Motor neuron (in vitro differentiated cells): ENCODE measurements at regions not wholly inside any gene's neighbourhood (a gene's known extent, or its start where the extent isn't known, plus 50 kb on each side); places are given as distances from the start of the nearest gene placed in this dataset.

ENCODE experiments used
- ATAC-seq, 8 experiments: fragments of 200-7000 bp; cut with Tn5 transposase; replicated peaks in 6 of 8; 2 replicates each; pipeline ENCODE4 v1.8.0; 2021; ENCODE audit warnings: mild to moderate bottlenecking in 8 of 8, moderate library complexity in 8 of 8
- H3K27ac ChIP-seq, 2 donors: fragments of 250-450 bp; sonication (Bioruptor Pico); 2 replicates each; pipeline ENCODE4 v1.9.0; 2021; ENCODE audit warnings: antibody characterized with exemption in 2 of 2, mild to moderate bottlenecking in 2 of 2, moderate library complexity in 1 of 2
- H3K4me1 ChIP-seq, 2 donors: fragments of 250-450 bp; sonication (Bioruptor Pico); replicated peaks in 1 of 2; 2 replicates each; pipeline ENCODE4 v1.6.1; 2021; ENCODE audit warnings: antibody characterized with exemption in 2 of 2, mild to moderate bottlenecking in 2 of 2, moderate library complexity in 1 of 2
- H3K4me3 ChIP-seq, 5 donors: fragments of 250-450 bp; sonication (Bioruptor Pico); 2 replicates each; pipeline ENCODE4 v1.9.0; 2021; ENCODE audit warnings: antibody characterized with exemption in 5 of 5, mild to moderate bottlenecking in 5 of 5, moderate library complexity in 4 of 5
- WGBS, 10 experiments: fragments of 450-650 bp; shearing (Covaris generic); methylation state at CpG; one replicate each; pipeline ENCODE4 v1.0.0; 2022; 5-methylcytosine and 5-hydroxymethylcytosine counted together
- in situ Hi-C, 9 experiments: fragments of 400-800 bp; cut with MboI; loops; one replicate each; pipeline ENCODE4 v1.15.0; 2021; ENCODE audit warnings: low sequenced_read_pairs in 9 of 9, low pct_unique_long_range_greater_than_20kb in 2 of 9; ENCODE audit not compliant: unreplicated experiment in 9 of 9

DNA sequence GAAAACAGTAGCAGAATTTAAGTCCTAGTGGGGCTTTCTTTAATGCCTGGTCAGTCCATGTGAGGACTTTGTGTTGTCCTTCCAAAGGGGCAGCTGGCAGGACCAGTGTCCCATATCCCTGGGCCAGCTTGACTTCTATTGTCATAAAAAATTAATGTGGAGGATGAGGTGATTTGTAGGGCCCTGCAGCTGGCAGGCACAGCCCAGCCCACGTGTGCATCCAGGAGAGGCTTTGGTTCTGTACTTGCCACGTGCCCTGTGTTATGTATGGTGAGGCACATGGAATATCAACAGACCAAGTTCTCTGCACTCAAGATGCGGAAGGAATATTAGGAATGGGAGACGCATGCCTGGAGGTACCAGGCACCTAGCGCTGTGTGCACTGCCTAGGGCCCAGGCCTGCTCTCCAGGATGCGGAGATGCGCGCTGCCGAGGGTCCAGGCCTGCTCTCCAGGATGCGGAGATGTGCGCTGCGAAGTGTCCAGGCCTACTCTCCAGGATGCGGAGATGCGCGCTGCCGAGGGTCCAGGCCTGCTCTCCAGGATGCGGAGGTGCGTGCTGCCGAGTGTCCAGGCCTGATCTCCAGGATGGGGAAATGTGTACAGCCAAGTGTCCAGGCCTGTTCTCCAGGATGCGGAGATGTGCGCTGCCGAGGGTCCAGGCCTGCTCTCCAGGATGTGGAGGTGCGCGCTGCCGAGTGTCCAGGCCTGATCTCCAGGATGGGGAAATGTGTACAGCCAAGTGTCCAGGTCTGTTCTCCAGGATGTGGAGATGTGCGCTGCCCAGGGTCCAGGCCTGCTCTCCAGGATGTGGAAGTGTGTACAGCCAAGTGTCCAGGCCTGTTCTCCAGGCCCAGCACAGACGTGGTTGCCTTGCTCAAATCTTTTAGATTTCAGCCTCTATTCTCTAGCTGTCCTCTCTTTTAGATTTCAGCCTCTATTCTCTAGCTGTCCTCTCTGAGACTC lies 183.3 kb upstream of the ROPN1 start:
- WGBS, 10 experiments, result 20 to 100% (median 80%) methylated on average over 1 to 10 of the region's 27 CpGs; no CpG with 5 or more reads in 1 of the 10 experiments
- peaks cover 12 to 16% of the 10 kb centered on the region in 2 donors for H3K4me1 ChIP-seq
- peak in 1 of 8 experiments; percentile 30 for ATAC-seq
- in situ Hi-C loops, result no loop called here
- no peak overlapping the region for H3K4me3 ChIP-seq
- H3K27ac ChIP-seq, result no peak overlapping the region

DNA sequence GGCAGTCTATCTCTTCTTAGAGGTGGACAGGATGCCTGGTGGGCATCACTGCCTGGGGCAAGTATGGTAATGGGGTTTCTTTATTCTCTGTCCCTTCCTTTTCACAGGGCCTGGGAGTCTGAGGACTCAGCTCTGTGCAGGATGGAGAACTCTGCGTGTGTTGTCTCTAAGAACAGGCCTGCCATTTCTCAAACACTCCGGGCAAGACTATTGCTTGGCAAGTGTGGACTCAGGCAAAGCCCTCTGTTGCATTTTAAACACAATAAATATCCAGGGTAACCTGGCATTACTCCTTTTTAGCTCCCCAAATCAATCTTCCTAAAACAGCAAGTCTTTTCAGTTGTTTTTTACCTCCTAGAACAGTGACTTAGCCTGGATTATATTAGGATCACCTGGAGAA lies 185.1 kb upstream of the ROPN1 start:
- in situ Hi-C loops, result no loop called here
- 80 to 100% (median 90%) methylated on average over 1 to 2 of the region's 2 CpGs; no CpG with 5 or more reads in 6 of the 10 experiments for WGBS, 10 experiments

DNA sequence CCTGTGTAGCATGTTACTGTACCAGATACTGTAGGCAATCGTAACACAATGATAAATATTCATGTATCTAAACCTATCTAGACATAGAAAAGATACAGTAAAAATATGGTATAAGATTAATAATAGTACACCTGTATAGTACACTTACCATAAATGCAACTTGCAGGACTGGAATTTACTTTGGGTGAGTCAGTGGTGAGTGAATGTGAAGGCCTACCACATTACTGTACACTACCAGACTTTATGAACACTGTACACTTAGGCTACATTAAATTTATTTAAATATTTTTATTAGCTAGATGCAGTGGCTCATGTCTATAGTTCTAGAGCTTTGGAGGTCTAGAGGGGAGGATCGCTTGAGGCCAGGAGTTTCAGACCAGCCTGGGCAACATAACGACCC lies 186.6 kb upstream of the ROPN1 start:
- Histone ChIP-seq H3K27ac (no peak overlapping the region), H3K4me3 (no peak overlapping the region), H3K4me1 (peaks cover 9 to 11% of the 10 kb centered on the region in 2 donors)
- in situ Hi-C loops, result no loop called here
- ATAC-seq, result no peak
- WGBS, 10 experiments, result 40 to 100% (median 100%) methylated on average over 1 to 3 of the region's 3 CpGs; no CpG with 5 or more reads in 1 of the 10 experiments

More for the DNA sequence above, 185.1 kb upstream of the ROPN1 start:
- ATAC-seq, result peak in 1 of 8 experiments; percentile 24
- Histone ChIP-seq H3K27ac (no peak overlapping the region), H3K4me1 (peaks cover 12 to 16% of the 10 kb centered on the region in 2 donors), H3K4me3 (no peak overlapping the region)

DNA sequence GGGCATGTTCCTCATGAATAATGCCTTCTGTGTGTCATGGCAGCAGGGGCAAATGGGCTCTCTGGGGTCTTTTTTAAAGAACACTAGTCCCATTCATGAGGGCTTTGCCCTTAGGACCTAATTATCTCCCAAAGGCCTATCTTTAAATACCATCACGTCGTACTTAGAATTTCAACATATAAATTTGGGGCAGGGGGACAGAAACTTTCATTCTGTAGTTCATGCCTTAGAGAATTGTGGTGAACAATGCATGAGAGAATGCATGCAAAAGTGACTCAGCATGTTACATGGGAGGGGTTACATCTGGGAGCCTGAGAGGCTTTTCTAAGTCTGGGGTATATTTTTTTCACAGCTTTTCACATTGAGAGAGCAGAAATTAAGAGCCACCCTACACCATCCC lies 208.5 kb upstream of the ROPN1 start:
- ATAC-seq, result peak in 7 of 8 experiments; percentile 33 to 85 (median 66)
- in situ Hi-C loops, result no loop called here
- Histone ChIP-seq H3K4me1 (peaks cover 22% of the 10 kb centered on the region in 2 donors), H3K27ac (no peak overlapping the region), H3K4me3 (no peak overlapping the region)
- 35 to 43% (median 40%) methylated on average over 1 to 2 of the region's 2 CpGs; no CpG with 5 or more reads in 5 of the 10 experiments for WGBS, 10 experiments

DNA sequence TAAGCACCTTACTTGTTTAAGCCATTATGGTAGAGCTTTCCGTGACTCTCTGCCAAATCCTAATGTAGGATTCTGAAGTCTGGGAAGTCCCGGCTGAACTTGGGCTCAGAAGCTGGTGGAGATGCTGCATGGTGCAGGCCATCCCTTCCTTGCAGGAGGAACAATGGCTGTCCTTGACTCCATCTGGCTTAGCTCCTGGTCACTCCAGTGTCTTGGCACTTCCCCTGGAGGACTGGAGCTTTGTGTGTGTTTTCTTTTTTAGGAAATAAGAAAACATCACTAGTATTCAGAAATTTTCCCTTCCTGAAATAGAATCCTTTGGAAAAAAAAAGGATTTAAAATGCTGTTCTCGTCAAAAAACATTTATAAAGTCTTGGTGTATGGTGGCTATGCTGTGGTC lies 209.3 kb upstream of the ROPN1 start:
- 75 to 100% (median 98%) methylated on average over 1 to 3 of the region's 3 CpGs; no CpG with 5 or more reads in 2 of the 10 experiments for WGBS, 10 experiments
- in situ Hi-C loops, result no loop called here
- Histone ChIP-seq H3K27ac (no peak overlapping the region), H3K4me3 (no peak overlapping the region), H3K4me1 (peaks cover 22% of the 10 kb centered on the region in 2 donors)
- ATAC-seq, result no peak

DNA sequence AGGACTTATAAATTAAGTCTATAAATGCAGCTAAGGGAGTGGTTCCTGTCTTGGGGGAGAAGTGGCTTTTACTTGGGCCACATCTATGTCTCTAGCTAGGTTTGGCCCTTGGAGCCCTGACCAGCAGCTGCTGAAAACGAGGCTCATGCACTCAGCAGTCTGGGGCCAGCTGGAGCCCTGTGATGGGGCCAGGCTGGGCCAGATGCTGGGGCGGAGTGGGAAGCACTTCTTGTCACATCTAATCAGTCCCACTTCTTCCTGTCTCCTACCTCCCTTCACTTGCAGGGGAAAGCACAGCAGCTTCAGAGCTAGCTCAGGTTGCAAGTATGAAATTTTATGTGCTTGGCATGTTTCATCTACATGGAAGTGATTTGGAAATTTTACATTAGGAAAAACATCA lies 209.9 kb upstream of the ROPN1 start:
- H3K4me3 ChIP-seq, result no peak overlapping the region
- H3K27ac ChIP-seq, result no peak overlapping the region
- ATAC-seq, result peak in 3 of 8 experiments; percentile 16 to 58 (median 31)
- peaks cover 22% of the 10 kb centered on the region in 2 donors for H3K4me1 ChIP-seq
- in situ Hi-C loops, result no loop called here
- 20 to 80% (median 53%) methylated on average over 1 of the region's 2 CpGs; no CpG with 5 or more reads in 6 of the 10 experiments for WGBS, 10 experiments

DNA sequence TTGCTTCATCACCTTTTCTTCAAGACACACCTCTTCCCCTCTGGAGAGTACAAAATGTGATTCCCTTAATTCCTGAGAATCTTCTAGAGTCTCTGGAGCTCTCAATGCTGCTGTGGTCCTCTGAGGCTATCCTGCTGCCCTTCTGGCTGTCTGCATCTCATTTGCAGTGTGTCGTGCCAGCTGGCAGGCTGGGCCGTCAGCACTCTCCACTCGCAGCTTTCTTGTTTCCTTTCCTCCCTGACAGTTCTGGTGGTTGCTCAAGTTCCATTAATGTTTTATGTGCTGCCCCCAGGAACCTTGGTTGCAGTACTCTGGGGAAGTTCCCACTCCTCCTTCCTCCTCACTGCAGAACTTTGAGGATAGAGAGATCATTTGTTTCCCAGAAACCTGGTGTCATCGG lies 210.8 kb upstream of the ROPN1 start:
- in situ Hi-C loops, result no loop called here
- WGBS, 10 experiments, result 40 to 80% (median 62%) methylated on average over 1 to 2 of the region's 4 CpGs; no CpG with 5 or more reads in 5 of the 10 experiments
- ATAC-seq, result peak in 5 of 8 experiments; percentile 18 to 60 (median 27)

DNA sequence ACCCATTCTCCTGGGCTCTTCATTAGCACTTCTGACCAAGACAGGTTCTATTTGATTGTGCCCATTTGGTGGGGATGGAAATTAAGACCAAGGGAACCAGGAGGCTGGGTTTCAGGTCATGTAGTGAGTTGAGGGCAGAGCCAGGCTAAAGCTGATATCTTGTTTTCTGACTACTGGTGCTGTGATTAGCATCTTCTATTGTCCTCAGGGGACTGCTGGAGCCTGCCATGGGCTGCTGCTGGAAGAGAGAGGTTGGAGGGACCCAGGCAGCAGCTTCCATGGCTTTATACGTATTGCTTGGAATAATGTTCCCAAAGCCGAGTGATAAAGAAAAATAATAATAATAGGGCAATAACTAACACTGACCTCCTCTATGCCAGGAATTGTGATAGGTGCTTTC lies 211.4 kb upstream of the ROPN1 start:
- peaks cover 25 to 28% of the 10 kb centered on the region in 2 donors for H3K4me1 ChIP-seq
- in situ Hi-C loops, result no loop called here
- WGBS, 10 experiments, result 72 to 100% (median 93%) methylated on average over 1 to 2 of the region's 2 CpGs; no CpG with 5 or more reads in 3 of the 10 experiments
- peak in 4 of 8 experiments; percentile 16 to 55 (median 52) for ATAC-seq
- no peak overlapping the region for H3K4me3 ChIP-seq
- no peak overlapping the region for H3K27ac ChIP-seq

More for the DNA sequence above, 210.8 kb upstream of the ROPN1 start:
- no peak overlapping the region for H3K27ac ChIP-seq
- peaks cover 23 to 24% of the 10 kb centered on the region in 2 donors for H3K4me1 ChIP-seq
- no peak overlapping the region for H3K4me3 ChIP-seq

DNA sequence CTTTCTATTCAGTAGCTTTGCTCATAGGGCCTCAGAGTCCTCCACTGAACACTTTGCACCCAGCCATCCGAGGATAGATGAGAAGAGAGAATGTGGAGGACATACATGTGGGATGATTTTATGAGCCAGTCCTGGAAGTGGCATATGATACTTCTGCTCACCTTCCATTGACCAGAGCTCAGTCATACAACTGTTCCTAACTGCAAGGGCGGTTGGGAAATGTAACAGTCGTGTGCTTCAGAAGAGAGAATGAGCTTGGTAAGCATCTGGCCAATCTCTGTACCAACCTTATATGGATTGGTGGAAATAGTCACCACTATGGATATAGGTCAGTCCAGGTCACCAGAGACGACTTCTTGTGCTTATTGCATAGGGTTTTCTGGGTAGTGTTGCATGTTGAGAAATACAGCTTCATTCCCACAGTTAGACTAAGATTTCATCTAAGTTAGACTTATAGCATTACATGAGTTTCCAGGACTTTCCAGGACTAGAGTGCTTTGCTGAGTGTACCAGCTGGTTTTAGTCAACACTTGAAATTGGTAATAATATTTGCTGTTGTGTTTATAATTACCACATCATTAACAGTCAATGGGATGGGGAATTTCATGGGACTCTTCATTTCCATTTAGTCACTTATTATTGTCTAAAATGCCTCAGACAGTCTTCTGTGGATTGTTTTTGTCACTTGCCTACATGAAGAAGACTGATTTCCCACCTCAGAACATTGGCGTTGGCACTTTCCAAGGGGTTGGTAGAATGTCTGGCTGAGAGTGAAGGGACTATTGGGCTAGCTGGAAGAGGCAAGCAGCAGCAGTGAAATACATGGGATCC lies 214.5 kb upstream of the ROPN1 start:
- no peak overlapping the region for H3K27ac ChIP-seq
- in situ Hi-C loops, result no loop called here
- no peak overlapping the region for H3K4me3 ChIP-seq
- ATAC-seq, result no peak
- 0 to 100% (median 87%) methylated on average over 1 to 4 of the region's 5 CpGs; no CpG with 5 or more reads in 2 of the 10 experiments for whole genome bisulfite sequencing, 10 experiments
- peaks cover 17 to 37% of the 10 kb centered on the region in 2 donors for H3K4me1 ChIP-seq

DNA sequence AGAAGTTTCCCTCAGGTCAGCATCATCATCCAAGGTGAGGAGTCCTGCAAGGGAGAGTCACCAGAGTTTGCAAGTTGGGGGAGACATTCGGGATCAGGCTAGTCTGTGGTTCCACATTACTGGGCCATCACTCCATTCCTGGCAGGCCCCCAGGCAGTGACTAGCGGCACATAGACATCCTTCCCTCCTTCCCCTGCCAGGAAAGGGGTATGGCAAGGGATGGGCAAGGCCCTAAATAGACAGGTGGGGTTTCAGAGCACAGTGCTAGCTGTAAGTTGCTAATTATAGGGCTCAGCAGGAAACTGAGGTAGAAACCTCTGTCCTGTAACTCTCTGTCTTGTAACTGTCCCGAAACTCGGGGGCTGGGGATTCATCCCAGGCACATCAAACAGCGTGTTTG lies 215.2 kb upstream of the ROPN1 start:
- H3K4me1 ChIP-seq, result peaks cover 17 to 37% of the 10 kb centered on the region in 2 donors
- WGBS, 10 experiments, result 75 to 100% (median 92%) methylated on average over 1 to 4 of the region's 5 CpGs; no CpG with 5 or more reads in 5 of the 10 experiments
- no peak for ATAC-seq
- H3K27ac ChIP-seq, result no peak overlapping the region
- in situ Hi-C loops, result no loop called here
- no peak overlapping the region for H3K4me3 ChIP-seq

DNA sequence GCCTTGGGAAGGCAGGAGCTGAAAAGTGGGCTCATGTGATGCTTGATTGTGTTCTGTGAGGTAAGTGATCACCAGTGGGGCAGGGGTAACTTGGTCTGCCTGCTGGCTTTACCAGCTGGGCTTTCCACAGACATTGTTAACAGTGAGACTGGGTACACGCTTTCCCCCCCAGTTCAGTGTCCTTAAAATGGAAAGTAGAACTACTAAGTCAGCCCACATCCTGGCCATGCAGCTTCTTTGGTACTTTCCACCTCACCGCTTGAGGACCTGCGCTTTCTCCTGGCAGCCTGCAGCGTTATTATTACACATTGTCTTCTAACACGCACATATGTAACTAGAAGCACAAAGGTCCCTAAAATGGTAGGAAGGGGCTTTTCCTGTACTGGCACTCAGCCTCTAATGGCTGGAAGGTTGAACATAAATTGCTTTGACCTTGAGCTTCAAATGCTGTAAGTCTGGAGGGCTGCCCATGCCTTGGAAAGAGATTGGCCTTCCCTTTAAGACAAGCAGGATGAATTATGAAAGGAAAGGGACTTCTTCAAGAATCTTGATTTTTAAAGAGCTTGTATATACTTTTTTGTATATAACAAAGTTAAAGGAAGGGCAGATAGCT lies 216.1 kb upstream of the ROPN1 start:
- Histone ChIP-seq H3K4me3 (no peak overlapping the region), H3K27ac (no peak overlapping the region), H3K4me1 (peaks cover 14 to 34% of the 10 kb centered on the region in 2 donors)
- WGBS, 10 experiments, result 70 to 100% (median 83%) methylated on average over 1 to 4 of the region's 5 CpGs; no CpG with 5 or more reads in 2 of the 10 experiments
- peak in 2 of 8 experiments; percentile 25 to 70 for ATAC-seq
- in situ Hi-C loops, result no loop called here

DNA sequence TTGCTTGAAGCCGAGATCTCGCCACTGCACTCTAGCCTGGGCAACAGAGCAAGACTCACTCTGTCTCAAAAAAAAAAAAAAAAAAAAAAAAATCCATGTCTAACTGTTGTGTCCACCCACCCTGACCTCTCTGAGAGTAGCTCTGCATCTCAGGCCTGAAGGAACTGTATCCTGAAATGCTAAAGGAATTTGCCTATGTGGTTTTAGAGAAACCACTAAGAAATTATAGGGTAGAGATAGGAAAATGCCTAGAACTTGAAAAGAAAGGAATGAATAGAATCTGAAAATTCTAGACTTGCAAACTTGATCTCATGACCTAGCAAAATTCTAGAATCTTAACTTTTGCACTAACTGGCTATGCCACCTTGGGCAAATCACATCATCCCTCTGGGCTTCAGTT lies 217.5 kb upstream of the ROPN1 start:
- no peak for ATAC-seq
- 63 to 100% (median 90%) methylated on average over 2 of the region's 2 CpGs; no CpG with 5 or more reads in 4 of the 10 experiments for WGBS, 10 experiments
- Histone ChIP-seq H3K27ac (no peak overlapping the region), H3K4me1 (peaks cover 8 to 24% of the 10 kb centered on the region in 2 donors), H3K4me3 (no peak overlapping the region)
- in situ Hi-C loops, result no loop called here
